Chondrocyte (in vitro differentiated cells): ENCODE measurements at regions not wholly inside any gene's neighbourhood (a gene's known extent, or its start where the extent isn't known, plus 50 kb on each side); places are given as distances from the start of the nearest gene placed in this dataset.

Source experiments
- DNase-seq: peaks from one replicate; pipeline ENCODE4 v3.0.0; 2021; ENCODE audit warnings: mixed read lengths, low spot score
- H3K27ac Mint-ChIP-seq: one replicate; pipeline ENCODE4 v1.8.0; 2021; ENCODE audit warnings: mild to moderate bottlenecking, moderate library complexity, mixed read lengths; ENCODE audit not compliant: unreplicated experiment
- H3K27me3 Mint-ChIP-seq: 2 replicates; pipeline ENCODE4 v1.8.0; 2021; ENCODE audit warnings: low read depth, mixed read lengths
- H3K36me3 Mint-ChIP-seq: 2 replicates; pipeline ENCODE4 v1.8.0; 2021; ENCODE audit warnings: low read depth, mixed read lengths
- H3K4me1 Mint-ChIP-seq: 2 replicates; pipeline ENCODE4 v1.8.0; 2021; ENCODE audit warnings: low read depth, mild to moderate bottlenecking, mixed read lengths
- H3K4me3 Mint-ChIP-seq: one replicate; pipeline ENCODE4 v1.8.0; 2021; ENCODE audit warnings: mild to moderate bottlenecking, moderate library complexity, mixed read lengths; ENCODE audit not compliant: unreplicated experiment
- H3K9me3 Mint-ChIP-seq: 2 replicates; pipeline ENCODE4 v1.8.0; 2021; ENCODE audit warnings: low read depth, mixed read lengths
- TF ChIP-seq, protein P1 (sequence below): fragments of 200-600 bp; sonication (generic); IDR thresholded peaks from 2 replicates; pipeline ENCODE4 v1.5.0; 2021; ENCODE audit warnings: antibody characterized with exemption, mild to moderate bottlenecking, moderate library complexity

DNA sequence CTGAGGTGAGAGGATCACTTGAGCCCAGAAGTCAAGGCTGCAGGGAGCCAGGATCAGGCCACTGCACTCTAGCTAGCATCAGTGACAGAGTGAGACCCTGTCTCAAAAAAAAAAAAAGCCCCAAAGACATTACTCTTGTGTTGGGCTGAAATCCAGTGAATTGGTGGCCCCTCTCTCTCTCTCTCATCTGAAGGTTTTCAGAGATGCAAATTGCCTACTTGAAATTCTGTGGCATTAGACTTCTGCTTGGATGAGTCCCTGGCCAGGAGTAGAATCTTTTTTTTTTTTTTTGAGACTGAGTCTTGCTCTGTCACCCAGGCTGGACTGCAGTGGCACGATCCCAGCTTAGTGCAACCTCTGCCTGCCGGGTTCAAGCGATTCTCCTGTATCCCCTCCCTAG is 112.0 kb upstream of the ATF7IP start:
- TF ChIP-seq, protein P1, sequence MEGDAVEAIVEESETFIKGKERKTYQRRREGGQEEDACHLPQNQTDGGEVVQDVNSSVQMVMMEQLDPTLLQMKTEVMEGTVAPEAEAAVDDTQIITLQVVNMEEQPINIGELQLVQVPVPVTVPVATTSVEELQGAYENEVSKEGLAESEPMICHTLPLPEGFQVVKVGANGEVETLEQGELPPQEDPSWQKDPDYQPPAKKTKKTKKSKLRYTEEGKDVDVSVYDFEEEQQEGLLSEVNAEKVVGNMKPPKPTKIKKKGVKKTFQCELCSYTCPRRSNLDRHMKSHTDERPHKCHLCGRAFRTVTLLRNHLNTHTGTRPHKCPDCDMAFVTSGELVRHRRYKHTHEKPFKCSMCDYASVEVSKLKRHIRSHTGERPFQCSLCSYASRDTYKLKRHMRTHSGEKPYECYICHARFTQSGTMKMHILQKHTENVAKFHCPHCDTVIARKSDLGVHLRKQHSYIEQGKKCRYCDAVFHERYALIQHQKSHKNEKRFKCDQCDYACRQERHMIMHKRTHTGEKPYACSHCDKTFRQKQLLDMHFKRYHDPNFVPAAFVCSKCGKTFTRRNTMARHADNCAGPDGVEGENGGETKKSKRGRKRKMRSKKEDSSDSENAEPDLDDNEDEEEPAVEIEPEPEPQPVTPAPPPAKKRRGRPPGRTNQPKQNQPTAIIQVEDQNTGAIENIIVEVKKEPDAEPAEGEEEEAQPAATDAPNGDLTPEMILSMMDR: no peak
- DNase-seq: no peak
- Mint-ChIP-seq H3K4me1 (peaks cover 29% of the 10 kb centered on the region), H3K9me3 (peaks cover 17% of the 10 kb centered on the region), H3K27me3 (no peaks in the 10 kb centered on the region), H3K4me3 (no peak overlapping the region), H3K36me3 (no peaks in the 10 kb centered on the region), H3K27ac (no peak overlapping the region)

DNA sequence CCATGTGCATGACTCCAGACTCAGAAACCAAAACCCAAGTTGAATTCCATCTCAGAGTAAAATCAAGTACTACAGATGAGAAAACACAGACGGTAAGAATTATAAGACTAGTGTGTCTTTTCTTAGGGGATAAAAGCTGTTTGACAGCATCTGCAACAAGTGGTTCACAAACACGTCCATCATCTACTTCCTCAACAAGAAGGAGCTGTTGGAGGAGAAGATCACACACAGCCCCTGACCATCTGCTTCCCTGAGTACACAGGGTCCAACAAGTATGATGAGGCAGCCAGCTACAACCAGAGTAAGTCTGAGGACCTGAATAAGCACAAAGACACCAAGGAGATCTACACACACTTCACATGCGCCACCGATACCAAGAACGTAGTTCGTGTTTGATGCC is 110.7 kb upstream of the ATF7IP start:
- Mint-ChIP-seq H3K4me1 (peaks cover 38% of the 10 kb centered on the region), H3K27me3 (no peaks in the 10 kb centered on the region)

DNA sequence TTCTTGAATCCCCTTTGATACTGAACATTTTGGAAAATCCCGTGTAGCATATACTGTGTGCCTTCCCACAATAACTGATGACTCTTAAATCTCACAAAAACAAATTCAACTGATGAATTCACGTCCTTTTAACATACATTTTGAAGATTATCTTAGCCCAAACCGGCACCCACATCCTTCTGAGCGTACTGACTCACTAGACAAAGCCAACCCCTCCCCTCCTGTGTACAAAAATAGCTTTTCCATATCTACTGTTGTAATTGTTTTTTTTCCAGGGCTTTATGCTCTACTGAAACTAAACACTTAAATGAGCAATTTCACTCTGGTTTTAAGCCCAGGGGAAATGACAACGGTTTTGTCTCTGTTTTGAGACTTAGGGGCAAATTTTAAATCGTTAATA is 109.4 kb upstream of the ATF7IP start:
- peaks cover 17% of the 10 kb centered on the region for H3K9me3 Mint-ChIP-seq
- TF ChIP-seq, protein P1: no peak
- H3K27ac Mint-ChIP-seq: peak overlapping the region; percentile 99
- H3K4me1 Mint-ChIP-seq: peaks cover 51% of the 10 kb centered on the region
- no peak for DNase-seq
- H3K27me3 Mint-ChIP-seq: no peaks in the 10 kb centered on the region
- no peak overlapping the region for H3K4me3 Mint-ChIP-seq
- H3K36me3 Mint-ChIP-seq: no peaks in the 10 kb centered on the region

More for the DNA sequence above, 110.7 kb upstream of the ATF7IP start:
- Mint-ChIP-seq H3K27ac (no peak overlapping the region), H3K36me3 (no peaks in the 10 kb centered on the region), H3K4me3 (no peak overlapping the region), H3K9me3 (peaks cover 19% of the 10 kb centered on the region)
- DNase-seq: no peak
- TF ChIP-seq, protein P1: no peak

DNA sequence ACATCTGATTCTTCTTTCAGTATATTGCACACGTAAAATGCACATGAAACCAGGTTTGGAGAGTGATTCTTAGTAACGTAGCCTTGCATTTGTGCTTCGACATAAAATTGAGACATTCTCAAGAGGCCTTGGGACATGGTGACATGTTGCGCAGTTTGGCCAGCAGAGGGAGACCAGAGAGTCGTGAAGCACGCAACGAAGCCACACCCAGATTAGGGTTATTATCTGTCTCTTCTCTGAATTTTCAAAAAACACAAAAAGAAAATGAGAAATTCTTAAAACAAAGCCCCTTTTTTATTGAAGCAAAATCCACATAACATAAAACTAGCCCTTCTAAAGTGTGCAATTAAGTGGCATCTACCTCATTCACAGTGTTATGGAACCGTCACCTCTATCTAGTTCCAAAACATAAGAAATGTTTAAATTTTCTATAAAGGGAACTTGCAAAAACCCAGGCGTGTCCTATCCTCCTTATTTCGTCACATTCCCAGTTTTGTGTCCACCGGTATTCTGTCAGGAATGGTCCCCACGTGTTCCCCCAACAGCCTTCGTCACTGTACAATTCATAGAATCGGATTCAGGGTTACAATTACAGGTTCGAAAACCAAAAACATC is 108.8 kb upstream of the ATF7IP start:
- Mint-ChIP-seq H3K27me3 (no peaks in the 10 kb centered on the region), H3K4me1 (peaks cover 56% of the 10 kb centered on the region), H3K9me3 (peaks cover 17% of the 10 kb centered on the region), H3K36me3 (no peaks in the 10 kb centered on the region), H3K27ac (peak overlapping the region; percentile 99), H3K4me3 (peak overlapping the region; percentile 22)
- TF ChIP-seq, protein P1: peak; percentile 84
- DNase-seq: no peak

DNA sequence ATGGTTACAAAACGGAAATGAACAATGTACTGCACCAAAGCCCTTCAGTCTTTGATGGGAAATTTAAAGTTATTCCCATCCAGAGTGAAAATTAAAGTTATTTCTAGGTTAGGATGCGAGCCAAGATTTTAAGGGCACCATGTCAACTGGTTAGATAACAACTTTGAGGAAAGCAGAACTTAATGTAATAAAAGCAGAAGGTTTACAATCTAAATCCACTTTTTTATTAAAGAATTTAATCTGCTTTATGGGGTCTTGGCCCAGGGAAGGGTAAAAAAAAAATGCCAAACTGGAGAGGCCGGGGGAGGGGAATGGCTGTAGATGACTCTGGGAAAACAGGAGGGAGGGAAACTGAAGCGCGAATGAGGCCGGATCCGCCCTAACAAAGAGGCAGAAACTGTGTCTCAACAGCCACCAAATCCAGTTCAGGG is 108.2 kb upstream of the ATF7IP start:
- Mint-ChIP-seq H3K27ac (peak overlapping the region; percentile 99), H3K4me1 (peaks cover 63% of the 10 kb centered on the region), H3K4me3 (peak overlapping the region; percentile 51), H3K9me3 (peaks cover 19% of the 10 kb centered on the region), H3K27me3 (no peaks in the 10 kb centered on the region), H3K36me3 (no peaks in the 10 kb centered on the region)
- TF ChIP-seq, protein P1: no peak
- no peak for DNase-seq
